ENCODE measurements at regions not wholly inside any gene's neighbourhood (a gene's known extent, or its start where the extent isn't known, plus 50 kb on each side); places are given as distances from the start of the nearest gene placed in this dataset.

DNA sequence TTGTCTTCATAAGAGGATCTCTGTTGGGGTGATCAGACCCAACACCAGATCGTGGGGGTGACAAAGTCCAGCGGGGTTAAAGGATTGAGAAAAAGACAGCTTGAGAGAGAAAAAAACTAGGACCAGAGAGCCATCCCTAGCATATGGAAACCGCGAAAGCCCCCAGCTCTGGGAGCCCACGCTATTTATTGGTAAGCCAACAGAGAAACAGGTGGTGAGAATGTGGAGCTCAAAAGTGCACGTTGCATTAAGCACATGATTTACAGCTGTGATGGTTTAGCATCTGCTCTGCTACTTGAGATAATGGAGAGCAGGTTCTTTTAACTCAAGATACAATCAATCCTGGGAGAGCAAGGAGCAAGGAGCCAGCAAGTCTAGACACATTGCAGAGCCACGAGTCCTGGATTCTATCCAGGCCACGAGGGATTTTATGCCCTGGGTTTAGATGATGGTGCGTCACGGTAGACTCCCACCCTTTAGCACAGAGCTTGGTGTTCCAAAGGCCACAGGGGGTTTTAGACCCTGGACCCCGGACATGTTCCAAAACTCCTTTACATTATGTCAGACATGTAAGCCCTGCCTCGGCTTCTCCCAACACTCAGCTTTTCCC is 755.2 kb upstream of the SORCS1 start:
- no peak overlapping the region for H4K8ac ChIP-seq (ENCODE audit: extremely low read depth, insufficient read depth, low read length)
- no peak overlapping the region for H3K23ac ChIP-seq (ENCODE audit: insufficient read length)
- DNase-seq (ENCODE audit: low read depth in 1 of 2, low spot score in 2 of 2) (no peak), FAIRE-seq (no peak)
- H2BK15ac ChIP-seq (ENCODE audit: low read length) = no peak overlapping the region
- no peak overlapping the region for H3K27ac ChIP-seq (ENCODE audit: low read depth, low read length)
- H4K91ac ChIP-seq (replicated peaks; ENCODE audit: insufficient read length, low read length) = no peak overlapping the region
- no peaks in the 10 kb centered on the region for H3K36me3 ChIP-seq (ENCODE audit: control insufficient read depth in 2 of 4, insufficient read depth in 4 of 4, low read length in 3 of 4)
- no peak overlapping the region for H3K56ac ChIP-seq (replicated peaks; ENCODE audit: insufficient read length, low read depth, low read length)
- H2BK20ac ChIP-seq (ENCODE audit: low read length) = no peak overlapping the region
- 96% methylated on average over 12 of the region's 12 CpGs; no CpG with 5 or more reads in 1 of the 2 experiments for WGBS, 2 experiments (ENCODE audit: extremely low coverage in 1 of 2, insufficient coverage in 1 of 2, insufficient read length in 1 of 2, insufficient replicate concordance in 2 of 2, low coverage in 1 of 2, low lambda C conversion rate in 2 of 2, missing lambda C conversion rate in 1 of 2)
- CTCF ChIA-PET (ENCODE audit: partially characterized antibody) = interaction anchor here (0.9 kb wide), 1 partner anchor 12 kb away, joined by 3 read pairs; no protein-coding TSS in a partner anchor
- H3K27me3 ChIP-seq (replicated peaks in 1 of 4; ENCODE audit: control insufficient read depth in 3 of 4, extremely low read depth in 1 of 4, insufficient read depth in 3 of 4, low read length in 3 of 4) = no peaks in the 10 kb centered on the region
- peaks cover 0 to 13% (median 10%) of the 10 kb centered on the region in 4 experiments; a peak in 4 of 7 replicates for H3K4me1 ChIP-seq (replicated peaks in 1 of 4; ENCODE audit: control insufficient read depth in 3 of 4, insufficient read depth in 4 of 4, low read length in 3 of 4)
- H3K14ac ChIP-seq (ENCODE audit: insufficient read length) = no peak overlapping the region
- H3K4me2 ChIP-seq (ENCODE audit: insufficient read depth in 1 of 2, low read depth in 2 of 2, low read length in 2 of 2) = no peak overlapping the region
- no peak overlapping the region for H3K4me3 ChIP-seq (ENCODE audit: extremely low read depth in 1 of 4, insufficient read depth in 2 of 4, low read depth in 3 of 4, low read length in 4 of 4)
- no peak overlapping the region for H2AK5ac ChIP-seq (ENCODE audit: low read depth, low read length)
- TF ChIP-seq NANOG (IDR thresholded peaks at IDR 0.05; ENCODE audit: insufficient read depth, low read depth, low read length, poor library complexity, severe bottlenecking) (no peak), TEAD4 (IDR thresholded peaks at IDR 0.05; ENCODE audit: low read depth, low read length) (no peak), CBX8 (IDR thresholded peaks at IDR 0.05; ENCODE audit: borderline replicate concordance, low read depth, low read length) (no peak), SP2 (IDR thresholded peaks at IDR 0.05; ENCODE audit: low read length) (no peak)
- H3K9me3 ChIP-seq (ENCODE audit: insufficient read depth in 2 of 2, low read depth in 1 of 2, low read length in 1 of 2) = no peaks in the 10 kb centered on the region
- no peaks in the 10 kb centered on the region for H4K20me1 ChIP-seq (replicated peaks in 1 of 2; ENCODE audit: control insufficient read depth in 1 of 2, insufficient read depth in 2 of 2, low read length in 2 of 2)
- no peak overlapping the region for H3K9ac ChIP-seq (replicated peaks in 1 of 4; ENCODE audit: extremely low read depth in 1 of 4, low read depth in 3 of 4, low read length in 3 of 4)
- H3K4ac ChIP-seq (replicated peaks; ENCODE audit: insufficient read length, low read depth, low read length) = no peak overlapping the region
- POLR2A ChIA-PET (ENCODE audit: partially characterized antibody) = no interaction called here
- peaks cover 4% of the 10 kb centered on the region for H3K23me2 ChIP-seq (ENCODE audit: low read depth, low read length)
- no peak overlapping the region for H4K5ac ChIP-seq (ENCODE audit: insufficient read length, low read depth, low read length)
- no peaks in the 10 kb centered on the region; a peak in 1 of 4 replicates for H3K79me2 ChIP-seq (ENCODE audit: control insufficient read depth in 1 of 2, insufficient read depth in 2 of 2, low read length in 2 of 2)
- no peak overlapping the region for H2BK120ac ChIP-seq (replicated peaks; ENCODE audit: low read depth, low read length)
- H2AFZ ChIP-seq (ENCODE audit: low read length) = no peak overlapping the region
- H2BK5ac ChIP-seq (ENCODE audit: low read depth, low read length) = no peak overlapping the region
- H3K79me1 ChIP-seq (ENCODE audit: low read depth, low read length) = no peaks in the 10 kb centered on the region
- H3K18ac ChIP-seq (ENCODE audit: extremely low read depth, low read length) = no peak overlapping the region
- no peak overlapping the region for H2BK12ac ChIP-seq (ENCODE audit: low read depth, low read length)
